Kidney (tissue), 13 donors: ENCODE measurements at regions not wholly inside any gene's neighbourhood (a gene's known extent, or its start where the extent isn't known, plus 50 kb on each side); places are given as distances from the start of the nearest gene placed in this dataset.

Experiments
- DNase-seq, 5 donors: peaks; one replicate each; pipeline ENCODE4 v3.0.0-alpha.2; 2013 to 2020
- FAIRE-seq: peaks from 2 replicates; lab custom pipeline; 2012; peaks lifted over from hg19 to GRCh38; lab: Jason Lieb, UNC
- H3K27ac ChIP-seq, 2 donors: one replicate each; pipeline ENCODE4 v1.7.0; 2013; ENCODE audit warnings: low read depth in 2 of 2, low read length in 2 of 2, inconsistent platforms in 1 of 2
- H3K27me3 ChIP-seq: one replicate; pipeline ENCODE4 v1.7.1; 2013; ENCODE audit warnings: low read length, inconsistent platforms; ENCODE audit not compliant: control insufficient read depth, insufficient read depth
- H3K36me3 ChIP-seq, 3 donors: one replicate each; pipeline versions ENCODE4 v1.7.0 to v1.7.1; 2013; ENCODE audit warnings: low read length in 3 of 3, control low read depth in 1 of 3, inconsistent platforms in 1 of 3; ENCODE audit not compliant: insufficient read depth in 3 of 3, control insufficient read depth in 2 of 3
- H3K4me1 ChIP-seq, 3 donors: one replicate each; pipeline versions ENCODE4 v1.7.0 to v1.7.1; 2013; ENCODE audit warnings: low read length in 3 of 3, inconsistent platforms in 1 of 3, low read depth in 1 of 3; ENCODE audit not compliant: control insufficient read depth in 2 of 3, insufficient read depth in 2 of 3
- H3K4me3 ChIP-seq, 3 donors: one replicate each; pipeline versions ENCODE4 v1.7.0 to v1.8.1; 2013; ENCODE audit warnings: low read length in 3 of 3, control low read depth in 1 of 3, inconsistent platforms in 1 of 3
- H3K9ac ChIP-seq, 3 donors: one replicate each; pipeline versions ENCODE4 v1.7.0 to v1.7.1; 2013; ENCODE audit warnings: low read length in 3 of 3, control low read depth in 1 of 3, inconsistent platforms in 1 of 3
- H3K9me3 ChIP-seq, 3 donors: one replicate each; pipeline versions ENCODE4 v1.7.0 to v1.7.1; 2013; ENCODE audit warnings: low read length in 3 of 3, control low read depth in 1 of 3, inconsistent platforms in 1 of 3; ENCODE audit not compliant: control insufficient read depth in 2 of 3, insufficient read depth in 1 of 3
- intact Hi-C: fragments of 100-400 bp; cut with DNase I; formaldehyde crosslinking; loops from one replicate; pipeline ENCODE4 v1.11.1; 2022
- TF ChIP-seq, protein P1 (sequence below): IDR thresholded peaks from 3 replicates; pipeline ENCODE4 v1.5.1; 2012; ENCODE audit warnings: mild to moderate bottlenecking, moderate library complexity, borderline replicate concordance; ENCODE audit not compliant: insufficient read depth; ENCODE audit errors: extremely low read depth
- donor health status: control.
- donor health status: control.
- donor health status: control.
- donor health status: control.
- donor health status: control.
- donor health status: DM: yes; HTN: yes; CAD: no.
- donor health status: Normal renal cell carcinoma (clear cell type).

DNA sequence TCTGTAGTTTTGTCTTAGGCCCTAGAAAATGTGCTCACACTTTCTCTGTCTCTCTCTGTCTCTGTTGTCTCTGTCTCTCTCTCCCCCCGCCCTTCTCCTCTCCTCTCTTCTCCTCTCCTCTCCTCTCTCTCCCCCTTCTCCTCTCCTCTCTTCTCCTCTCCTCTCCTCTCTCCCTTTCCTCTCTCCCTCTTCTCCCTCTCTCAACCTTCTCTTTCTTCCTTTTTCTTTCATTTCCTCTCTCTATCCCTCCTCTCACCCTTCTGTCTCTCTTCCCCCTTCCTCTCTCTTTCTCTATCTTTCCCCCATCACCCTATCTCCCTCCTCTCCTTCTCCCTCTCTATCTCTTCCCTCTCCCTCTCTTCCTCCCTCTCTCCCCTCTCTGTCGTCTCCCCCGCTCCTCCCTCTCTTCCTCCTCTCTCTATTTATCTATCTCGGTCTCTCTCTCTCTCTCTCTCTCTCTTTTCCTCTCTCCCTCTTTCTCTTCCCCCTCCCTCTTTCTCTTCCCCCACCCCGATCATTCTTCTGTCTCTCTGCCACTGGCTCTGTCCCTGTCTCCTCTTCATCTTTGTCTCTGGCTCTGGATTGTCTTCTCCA, 107.2 kb upstream of the C16orf82 start:
- Histone ChIP-seq H3K36me3 (no peaks in the 10 kb centered on the region), H3K27ac (no peak overlapping the region), H3K9me3 (no peaks in the 10 kb centered on the region), H3K27me3 (no peaks in the 10 kb centered on the region), H3K9ac (no peak overlapping the region), H3K4me3 (no peak overlapping the region), H3K4me1 (no peaks in the 10 kb centered on the region)
- intact Hi-C loops: no loop called here
- no peak for DNase-seq
- FAIRE-seq: no peak
- TF ChIP-seq, protein P1, sequence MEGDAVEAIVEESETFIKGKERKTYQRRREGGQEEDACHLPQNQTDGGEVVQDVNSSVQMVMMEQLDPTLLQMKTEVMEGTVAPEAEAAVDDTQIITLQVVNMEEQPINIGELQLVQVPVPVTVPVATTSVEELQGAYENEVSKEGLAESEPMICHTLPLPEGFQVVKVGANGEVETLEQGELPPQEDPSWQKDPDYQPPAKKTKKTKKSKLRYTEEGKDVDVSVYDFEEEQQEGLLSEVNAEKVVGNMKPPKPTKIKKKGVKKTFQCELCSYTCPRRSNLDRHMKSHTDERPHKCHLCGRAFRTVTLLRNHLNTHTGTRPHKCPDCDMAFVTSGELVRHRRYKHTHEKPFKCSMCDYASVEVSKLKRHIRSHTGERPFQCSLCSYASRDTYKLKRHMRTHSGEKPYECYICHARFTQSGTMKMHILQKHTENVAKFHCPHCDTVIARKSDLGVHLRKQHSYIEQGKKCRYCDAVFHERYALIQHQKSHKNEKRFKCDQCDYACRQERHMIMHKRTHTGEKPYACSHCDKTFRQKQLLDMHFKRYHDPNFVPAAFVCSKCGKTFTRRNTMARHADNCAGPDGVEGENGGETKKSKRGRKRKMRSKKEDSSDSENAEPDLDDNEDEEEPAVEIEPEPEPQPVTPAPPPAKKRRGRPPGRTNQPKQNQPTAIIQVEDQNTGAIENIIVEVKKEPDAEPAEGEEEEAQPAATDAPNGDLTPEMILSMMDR: no peak

DNA sequence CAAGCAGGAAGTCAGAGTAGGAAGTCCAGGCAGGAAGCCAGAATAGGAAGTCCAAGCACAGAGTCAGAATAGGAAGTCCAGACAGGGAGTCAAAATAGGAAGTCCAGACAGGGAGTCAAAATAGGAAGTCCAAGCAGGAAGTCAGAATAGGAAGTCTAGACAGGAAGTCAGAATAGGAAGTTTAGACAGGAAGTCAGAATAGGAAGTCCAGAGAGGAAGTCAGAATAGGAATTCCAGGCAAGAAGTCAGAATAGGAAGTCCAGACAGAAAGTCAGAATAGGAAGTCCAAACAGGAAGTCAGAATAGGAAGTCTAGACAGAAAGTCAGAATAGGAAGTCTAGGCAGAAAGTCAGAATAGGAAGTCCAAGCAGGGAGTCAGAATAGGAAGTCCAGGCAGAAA, 105.3 kb upstream of the C16orf82 start:
- no peaks in the 10 kb centered on the region for H3K36me3 ChIP-seq
- TF ChIP-seq, protein P1: no peak
- no peak for FAIRE-seq

DNA sequence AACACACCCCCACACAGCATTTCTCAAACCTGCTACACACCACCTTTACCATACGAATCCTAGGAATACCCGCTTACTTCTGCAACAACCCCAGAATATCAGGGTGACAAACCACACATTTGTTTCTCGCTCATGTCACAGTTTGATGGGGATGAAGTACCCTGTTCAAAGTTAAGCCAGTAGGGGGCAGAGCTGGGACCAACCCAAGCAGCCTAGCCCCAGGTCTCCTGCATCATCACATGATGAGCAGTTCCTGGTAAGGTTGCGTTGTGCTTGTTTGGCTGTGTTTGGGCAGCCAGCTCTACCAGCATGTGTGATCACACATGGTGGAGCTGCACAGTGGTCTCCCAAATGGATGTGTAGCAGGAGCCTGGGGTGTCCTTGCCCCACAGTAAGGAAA, 103.6 kb upstream of the C16orf82 start:
- no peak overlapping the region for H3K27ac ChIP-seq
- no peaks in the 10 kb centered on the region for H3K4me1 ChIP-seq
- no peaks in the 10 kb centered on the region for H3K36me3 ChIP-seq
- no peaks in the 10 kb centered on the region for H3K27me3 ChIP-seq
- FAIRE-seq: no peak
- intact Hi-C loops: no loop called here
- no peak for DNase-seq
- TF ChIP-seq, protein P1: no peak
- no peaks in the 10 kb centered on the region for H3K9me3 ChIP-seq
- H3K9ac ChIP-seq: no peak overlapping the region
- no peak overlapping the region for H3K4me3 ChIP-seq

More for the DNA sequence above, 105.3 kb upstream of the C16orf82 start:
- intact Hi-C loops: no loop called here
- no peak for DNase-seq
- Histone ChIP-seq H3K27me3 (no peaks in the 10 kb centered on the region), H3K9ac (no peak overlapping the region), H3K27ac (no peak overlapping the region), H3K4me3 (no peak overlapping the region), H3K4me1 (no peaks in the 10 kb centered on the region), H3K9me3 (no peaks in the 10 kb centered on the region)
